ENCODE measurements at regions not wholly inside any gene's neighbourhood (a gene's known extent, or its start where the extent isn't known, plus 50 kb on each side); places are given as distances from the start of the nearest gene placed in this dataset.

GRCh38 chr9:12879961-12880360 lies 105.1 kb downstream of the LURAP1L start:
- no peak overlapping the region for H3K4me3 ChIP-seq
- no peaks in the 10 kb centered on the region for H3K9me3 ChIP-seq
- no peaks in the 10 kb centered on the region for H3K36me3 ChIP-seq
- H3K4me1 ChIP-seq, result peaks cover 0 to 21% (median 5%) of the 10 kb centered on the region in 12 donors
- TF ChIP-seq POLR2A (IDR thresholded peaks at IDR 0.05), result no peak
- no peak for TF ChIP-seq CTCF (IDR thresholded peaks at IDR 0.05)
- intact Hi-C loops (cut with DNase I), result loop anchor here in 7 of 10 donors (5.0 to 10.0 kb wide), 5 partner anchors 55 to 158 kb away; partner anchors contain the start of gene LURAP1L (in 5 of the 7)
- H3K27ac ChIP-seq, result peak overlapping the region in 1 of 12 donors; percentile 52
- DNase-seq (no peak), ATAC-seq (no peak)
- H3K27me3 ChIP-seq, result no peaks in the 10 kb centered on the region

- no peak for DNase-seq
- TF ChIP-seq CTCF (IDR thresholded peaks at IDR 0.05) (no peak), POLR2A (IDR thresholded peaks at IDR 0.05) (no peak)
- Histone ChIP-seq H3K9me3 (no peaks in the 10 kb centered on the region), H3K36me3 (no peaks in the 10 kb centered on the region), H3K4me3 (no peak overlapping the region), H3K4me1 (peaks cover 0 to 21% (median 5%) of the 10 kb centered on the region in 12 donors), H3K27ac (peak overlapping the region in 2 of 12 donors; percentile 25 to 52), H3K27me3 (no peaks in the 10 kb centered on the region)
- intact Hi-C loops (cut with DNase I), result loop anchor here in 5 of 10 donors (5.0 to 10.0 kb wide), 4 partner anchors 66 to 158 kb away; partner anchors contain the start of gene LURAP1L (in 3 of the 5)
- ATAC-seq, result no peak
- 55 to 64% (median 56%) methylated on average over 3 of the region's 3 CpGs for WGBS, 4 donors
These were observed 105.7 kb downstream of the LURAP1L start for GRCh38 chr9:12880406-12881015.

- ATAC-seq (peak; percentile 51 to 88 (median 77)), DNase-seq (no peak)
- Histone ChIP-seq H3K27ac (peak overlapping the region in 7 of 12 donors; percentile 9 to 60 (median 36)), H3K9me3 (no peaks in the 10 kb centered on the region), H3K4me3 (no peak overlapping the region), H3K27me3 (no peaks in the 10 kb centered on the region), H3K4me1 (peaks cover 0 to 17% (median 2%) of the 10 kb centered on the region in 12 donors), H3K36me3 (no peaks in the 10 kb centered on the region)
- WGBS, 4 donors, result 33 to 45% (median 39%) methylated on average over 2 of the region's 2 CpGs
- intact Hi-C loops (cut with DNase I), result loop anchor here in 6 of 10 donors (2.0 to 10.0 kb wide), 6 partner anchors 68 to 160 kb away; partner anchors contain the start of gene LURAP1L (in 3 of the 6)
- TF ChIP-seq CTCF (IDR thresholded peaks at IDR 0.05) (no peak), POLR2A (IDR thresholded peaks at IDR 0.05) (no peak)
These were observed 107.6 kb downstream of the LURAP1L start for GRCh38 chr9:12882430-12882829.

GRCh38 chr9:12884736-12885395 lies 110.0 kb downstream of the LURAP1L start:
- H3K27me3 ChIP-seq, result no peaks in the 10 kb centered on the region
- TF ChIP-seq CTCF (IDR thresholded peaks at IDR 0.05), result peak; percentile 17 to 74 (median 57)
- no peak for TF ChIP-seq POLR2A (IDR thresholded peaks at IDR 0.05)
- 56 to 64% (median 60%) methylated on average over 4 of the region's 4 CpGs for WGBS, 4 donors
- no peak for DNase-seq
- peaks cover 0 to 17% (median 2%) of the 10 kb centered on the region in 12 donors for H3K4me1 ChIP-seq
- no peak overlapping the region for H3K4me3 ChIP-seq
- H3K36me3 ChIP-seq, result no peaks in the 10 kb centered on the region
- ATAC-seq, result peak in 3 of 4 donors; percentile 57 to 68 (median 58)
- peaks cover 0 to 5% (median 0%) of the 10 kb centered on the region in 12 donors for H3K9me3 ChIP-seq
- no peak overlapping the region for H3K27ac ChIP-seq
- intact Hi-C loops (cut with DNase I), result loop anchor here in 9 of 10 donors (1.0 to 10.0 kb wide), 6 partner anchors 70 to 163 kb away; partner anchors contain the start of gene LURAP1L (in 3 of the 9)

Measured in heart left ventricle (tissue), 16 donors.